Myocyte (in vitro differentiated cells): ENCODE measurements at regions not wholly inside any gene's neighbourhood (a gene's known extent, or its start where the extent isn't known, plus 50 kb on each side); places are given as distances from the start of the nearest gene placed in this dataset.

Experiments used
- DNase-seq: peaks from one replicate; pipeline ENCODE4 v3.0.0-alpha.2; 2012; ENCODE audit warnings: low read depth

DNA sequence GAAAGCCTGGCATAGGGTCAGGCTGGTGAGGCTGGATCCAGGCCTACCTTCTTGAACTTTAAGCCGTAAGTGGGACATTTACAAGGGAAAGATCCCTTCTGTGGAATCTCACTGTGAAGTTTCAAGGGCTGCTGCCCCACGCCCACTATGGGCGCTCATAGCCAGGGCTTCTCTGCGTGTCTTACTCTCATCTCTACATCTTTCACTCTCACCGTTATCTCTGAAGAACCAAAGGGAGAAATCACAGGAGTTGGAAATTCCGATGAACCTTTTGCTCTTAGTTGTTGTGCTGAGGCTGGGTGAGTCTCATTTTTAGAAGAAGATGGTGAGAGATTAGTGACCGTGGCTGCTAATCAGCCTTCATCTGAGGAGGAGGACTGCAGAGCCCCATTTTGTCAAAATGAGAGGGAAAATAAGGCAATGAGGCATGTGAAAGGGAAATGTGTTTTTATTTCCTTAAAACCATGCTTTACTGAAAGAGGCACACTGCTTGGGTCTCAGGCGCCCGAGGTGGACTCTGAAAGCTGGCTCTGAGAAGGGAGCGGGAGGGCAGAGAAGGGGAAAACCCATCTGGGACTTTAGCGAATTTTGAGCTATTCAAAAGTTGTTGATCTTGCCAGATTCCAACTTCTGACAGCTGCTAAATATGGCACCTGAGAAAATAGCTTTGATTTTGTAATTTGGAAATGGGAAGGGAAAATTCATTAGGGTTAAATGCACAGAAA, 301.5 kb downstream of the CLIC5 start:
- no peak for DNase-seq
